ENCODE measurements at regions not wholly inside any gene's neighbourhood (a gene's known extent, or its start where the extent isn't known, plus 50 kb on each side); places are given as distances from the start of the nearest gene placed in this dataset.

- DNase-seq (ENCODE audit: low read depth): no peak
These were observed 131.4 kb upstream of the CCDC68 start for GRCh38 chr18:55090564-55091188.

- DNase-seq (ENCODE audit: low read depth): no peak
These were observed 130.3 kb upstream of the CCDC68 start for GRCh38 chr18:55089610-55090009.

GRCh38 chr18:55088561-55088960 lies 129.3 kb upstream of the CCDC68 start:
- no peak for DNase-seq (ENCODE audit: low read depth)

- DNase-seq (ENCODE audit: low read depth): peak; percentile 47
These were observed 128.7 kb upstream of the CCDC68 start for GRCh38 chr18:55088000-55088401.

GRCh38 chr18:55086906-55087305 lies 127.6 kb upstream of the CCDC68 start:
- no peak for DNase-seq (ENCODE audit: low read depth)

GRCh38 chr18:55085557-55086285 lies 126.5 kb upstream of the CCDC68 start:
- no peak for DNase-seq (ENCODE audit: low read depth)

- no peak for DNase-seq (ENCODE audit: low read depth)
These were observed 125.3 kb upstream of the CCDC68 start for GRCh38 chr18:55084550-55084949.

- peak; percentile 13 for DNase-seq (ENCODE audit: low read depth)
These were observed 124.2 kb upstream of the CCDC68 start for GRCh38 chr18:55083461-55083860.

GRCh38 chr18:55079481-55080355 lies 120.5 kb upstream of the CCDC68 start:
- no peak for DNase-seq (ENCODE audit: low read depth)

GRCh38 chr18:55079067-55079466 lies 119.8 kb upstream of the CCDC68 start:
- no peak for DNase-seq (ENCODE audit: low read depth)

GRCh38 chr18:55078303-55078932 lies 119.2 kb upstream of the CCDC68 start:
- peak; percentile 18 for DNase-seq (ENCODE audit: low read depth)

GRCh38 chr18:55076643-55077218 lies 117.5 kb upstream of the CCDC68 start:
- no peak for DNase-seq (ENCODE audit: low read depth)

- DNase-seq (ENCODE audit: low read depth): no peak
These were observed 114.6 kb upstream of the CCDC68 start for GRCh38 chr18:55073834-55074233.

GRCh38 chr18:55073116-55073515 lies 113.9 kb upstream of the CCDC68 start:
- peak; percentile 35 for DNase-seq (ENCODE audit: low read depth)

GRCh38 chr18:55072698-55073097 lies 113.4 kb upstream of the CCDC68 start:
- DNase-seq (ENCODE audit: low read depth): no peak

GRCh38 chr18:55072181-55072580 lies 112.9 kb upstream of the CCDC68 start:
- DNase-seq (ENCODE audit: low read depth): no peak

- DNase-seq (ENCODE audit: low read depth): no peak
These were observed 110.2 kb upstream of the CCDC68 start for GRCh38 chr18:55069497-55069896.

GRCh38 chr18:55064760-55065159 lies 105.5 kb upstream of the CCDC68 start:
- DNase-seq (ENCODE audit: low read depth): no peak

- no peak for DNase-seq (ENCODE audit: low read depth)
These were observed 104.8 kb upstream of the CCDC68 start for GRCh38 chr18:55064073-55064472.

- DNase-seq (ENCODE audit: low read depth): no peak
These were observed 95.0 kb upstream of the CCDC68 start for GRCh38 chr18:55054021-55054990.

- peak; percentile 19 for DNase-seq (ENCODE audit: low read depth)
These were observed 89.6 kb upstream of the CCDC68 start for GRCh38 chr18:55048892-55049291.
